ENCODE measurements at regions not wholly inside any gene's neighbourhood (a gene's known extent, or its start where the extent isn't known, plus 50 kb on each side); places are given as distances from the start of the nearest gene placed in this dataset.

- no peak overlapping the region for H4K5ac ChIP-seq (ENCODE audit: insufficient read length, low read depth, low read length)
- H3K4me1 ChIP-seq (ENCODE audit: insufficient read depth, low read length), result no peaks in the 10 kb centered on the region
- Mint-ChIP-seq H3K4me1 (no peaks in the 10 kb centered on the region), H3K4me3 (no peak overlapping the region), H3K27me3 (ENCODE audit: low read depth) (no peaks in the 10 kb centered on the region; the same call in 1 of the 2 replicates), H3K9me3 (peaks cover 31% of the 10 kb centered on the region in 2 experiments), H3K36me3 (ENCODE audit: insufficient read depth in 1 of 3, low read depth in 3 of 3) (peaks cover 7 to 39% (median 10%) of the 10 kb centered on the region in 3 experiments), H3K27ac (no peak overlapping the region)
- H3K9me3 ChIP-seq (ENCODE audit: control insufficient read depth, low read depth, low read length), result no peaks in the 10 kb centered on the region
- no peaks in the 10 kb centered on the region for H3K27me3 ChIP-seq (ENCODE audit: insufficient read depth, low read length)
- H3K79me2 ChIP-seq (ENCODE audit: insufficient read depth, low read length), result no peaks in the 10 kb centered on the region
- no peaks in the 10 kb centered on the region for H3K23me2 ChIP-seq (ENCODE audit: insufficient read length, low read depth, low read length, poor library complexity, severe bottlenecking)
- H2BK5ac ChIP-seq (ENCODE audit: insufficient read length, low read length), result no peak overlapping the region
- no peak overlapping the region for H3K27ac ChIP-seq (ENCODE audit: insufficient read length, low read depth, low read length)
- H2BK120ac ChIP-seq (ENCODE audit: low read depth, low read length, poor library complexity, severe bottlenecking), result no peak overlapping the region
- no peaks in the 10 kb centered on the region for H4K20me1 ChIP-seq (ENCODE audit: control insufficient read depth, insufficient read depth, insufficient read length)
- no peak overlapping the region for H3K4ac ChIP-seq (ENCODE audit: low read depth, low read length)
- no peaks in the 10 kb centered on the region for H3K79me1 ChIP-seq (ENCODE audit: insufficient read depth, low read depth, low read length, poor library complexity, severe bottlenecking)
- no peak overlapping the region for H3K56ac ChIP-seq (ENCODE audit: insufficient read length, low read depth, low read length)
- no peak overlapping the region for H2BK12ac ChIP-seq (ENCODE audit: insufficient read length, low read depth, low read length)
- no peak overlapping the region for H3T11ph ChIP-seq (ENCODE audit: low read length)
- no peak overlapping the region for H2BK15ac ChIP-seq (ENCODE audit: low read depth, low read length)
- no peak overlapping the region for H2AK5ac ChIP-seq (ENCODE audit: insufficient read length, low read length)
- no peak overlapping the region for H3K14ac ChIP-seq (ENCODE audit: insufficient read depth, low read length)
- no peak overlapping the region for H3K23ac ChIP-seq (ENCODE audit: insufficient read length, low read depth, low read length)
- H3K18ac ChIP-seq (ENCODE audit: insufficient read length, low read depth, low read length), result no peak overlapping the region
- H4K91ac ChIP-seq (ENCODE audit: insufficient read length, low read depth, low read length), result no peak overlapping the region
- H3K9ac ChIP-seq (ENCODE audit: extremely low read depth, insufficient read length, low read length), result no peak overlapping the region
- H2BK20ac ChIP-seq (ENCODE audit: low read depth, low read length, poor library complexity, severe bottlenecking), result no peak overlapping the region
- no peak overlapping the region for H2AFZ ChIP-seq (ENCODE audit: low read length)
- no peak overlapping the region for H4K8ac ChIP-seq (replicated peaks; ENCODE audit: insufficient read length, low read depth, low read length)
- no peak overlapping the region for H3K4me2 ChIP-seq (ENCODE audit: insufficient read depth, insufficient read length, low read length)
- TF ChIP-seq, protein P1, sequence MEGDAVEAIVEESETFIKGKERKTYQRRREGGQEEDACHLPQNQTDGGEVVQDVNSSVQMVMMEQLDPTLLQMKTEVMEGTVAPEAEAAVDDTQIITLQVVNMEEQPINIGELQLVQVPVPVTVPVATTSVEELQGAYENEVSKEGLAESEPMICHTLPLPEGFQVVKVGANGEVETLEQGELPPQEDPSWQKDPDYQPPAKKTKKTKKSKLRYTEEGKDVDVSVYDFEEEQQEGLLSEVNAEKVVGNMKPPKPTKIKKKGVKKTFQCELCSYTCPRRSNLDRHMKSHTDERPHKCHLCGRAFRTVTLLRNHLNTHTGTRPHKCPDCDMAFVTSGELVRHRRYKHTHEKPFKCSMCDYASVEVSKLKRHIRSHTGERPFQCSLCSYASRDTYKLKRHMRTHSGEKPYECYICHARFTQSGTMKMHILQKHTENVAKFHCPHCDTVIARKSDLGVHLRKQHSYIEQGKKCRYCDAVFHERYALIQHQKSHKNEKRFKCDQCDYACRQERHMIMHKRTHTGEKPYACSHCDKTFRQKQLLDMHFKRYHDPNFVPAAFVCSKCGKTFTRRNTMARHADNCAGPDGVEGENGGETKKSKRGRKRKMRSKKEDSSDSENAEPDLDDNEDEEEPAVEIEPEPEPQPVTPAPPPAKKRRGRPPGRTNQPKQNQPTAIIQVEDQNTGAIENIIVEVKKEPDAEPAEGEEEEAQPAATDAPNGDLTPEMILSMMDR (conservative IDR thresholded peaks at IDR 0.05), result no peak
- no peak for DNase-seq
These were observed 612.9 kb upstream of the POU3F3 start for GRCh38 chr2:104240984-104241383.

All from H9 (cell line).